Fibroblast of the conjunctiva (primary cell): ENCODE measurements at regions not wholly inside any gene's neighbourhood (a gene's known extent, or its start where the extent isn't known, plus 50 kb on each side); places are given as distances from the start of the nearest gene placed in this dataset.
A peak's percentile ranks its signal among the peaks of the same experiment; 100 is the strongest.
"Not testable (repeated sequence)": the region's sequence is repeated elsewhere in the genome, so short reads cannot be mapped to it uniquely, and the experiment has no call there.

Experiments
- DNase-seq: peaks from one replicate; pipeline ENCODE4 v3.0.0-alpha.2; 2010; ENCODE audit warnings: low read depth

DNA sequence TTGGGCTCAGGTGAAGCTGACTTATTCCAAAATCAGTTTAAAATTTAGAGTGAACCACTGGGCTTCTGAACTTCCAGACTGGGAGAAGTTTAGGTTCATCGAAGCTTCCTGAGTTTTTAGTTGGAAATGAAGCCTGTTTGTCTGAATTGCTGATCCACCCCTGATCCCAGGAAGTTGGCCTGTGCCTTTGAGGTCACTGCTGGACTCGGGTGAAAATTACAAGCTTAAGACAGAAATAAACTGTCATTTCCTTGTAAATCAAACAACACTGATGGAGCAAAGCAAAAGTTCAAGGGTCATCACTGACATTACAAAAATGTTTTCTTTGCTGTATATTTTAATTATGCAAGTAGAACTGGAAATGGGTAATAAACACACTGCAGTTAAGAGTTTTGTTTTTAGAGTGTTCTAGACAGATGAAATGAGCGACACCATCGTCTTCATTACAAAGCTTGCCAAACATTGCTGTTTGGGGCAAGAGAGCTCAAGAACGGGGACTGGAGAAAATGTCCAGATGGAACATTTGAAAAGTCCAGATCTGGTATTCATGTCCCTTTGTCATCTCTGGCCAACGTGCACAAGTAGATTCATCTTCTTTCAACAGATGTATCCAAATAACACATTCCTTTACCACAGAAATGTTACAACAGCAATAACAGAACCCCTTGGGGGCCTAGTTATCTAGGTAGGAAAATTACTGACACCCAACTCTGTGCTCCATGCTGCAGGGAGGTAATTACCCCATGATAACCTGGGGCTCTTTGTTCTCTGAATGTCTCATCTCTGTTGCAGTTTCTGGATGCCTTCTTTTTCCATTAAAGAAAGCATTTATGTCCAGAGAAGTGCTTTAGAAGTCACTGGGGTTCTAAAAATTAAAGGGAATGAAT, 142.4 kb upstream of the ERCC6L2 start:
- no peak for DNase-seq

DNA sequence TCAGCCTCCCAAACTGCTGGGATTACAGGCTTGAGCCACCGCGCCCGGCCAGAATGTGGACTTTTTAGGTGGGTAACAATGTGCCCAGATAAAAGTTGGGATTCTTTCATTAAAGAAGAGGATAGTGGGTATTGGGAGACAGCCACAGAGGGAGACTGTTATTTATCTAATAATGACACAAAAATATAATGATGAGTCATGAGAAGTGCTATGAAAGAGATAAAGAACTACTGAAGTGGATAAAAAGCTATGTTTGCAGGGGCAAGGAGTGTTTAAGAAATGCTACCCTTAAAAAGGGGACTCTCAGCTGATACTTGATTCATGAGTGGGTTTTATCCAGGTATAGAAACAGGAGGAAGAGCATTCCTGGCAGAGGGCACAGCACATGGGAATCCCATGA, 143.6 kb upstream of the ERCC6L2 start:
- no peak for DNase-seq

- no peak for DNase-seq
Measured at GRCh38 chr9:95729669-95730368, 145.7 kb upstream of the ERCC6L2 start.

DNA sequence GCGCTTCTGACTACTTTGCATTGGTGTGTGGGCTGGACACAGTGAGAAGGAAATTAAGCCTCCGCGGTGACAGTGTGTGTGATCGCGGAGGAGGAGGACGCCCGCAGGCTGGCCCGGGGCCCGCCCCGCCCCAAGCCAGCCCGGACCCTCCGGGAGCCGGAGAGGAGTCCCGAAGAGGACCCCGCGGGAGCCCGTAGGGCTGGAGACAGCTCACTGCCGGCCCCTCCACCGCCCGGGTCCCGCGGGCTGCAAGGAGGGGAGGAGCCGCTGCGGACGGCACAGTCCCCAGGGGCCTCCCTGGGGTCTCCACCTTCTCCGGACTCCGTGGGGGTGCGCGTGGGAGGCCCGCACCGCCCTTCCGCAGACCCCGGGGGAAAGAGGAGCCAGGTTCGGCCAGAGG, 146.4 kb upstream of the ERCC6L2 start:
- no peak for DNase-seq

- DNase-seq = no peak
Measured at GRCh38 chr9:95727947-95728520, 147.5 kb upstream of the ERCC6L2 start.

- DNase-seq = peak; percentile 53
Measured at GRCh38 chr9:95726756-95727155, 148.7 kb upstream of the ERCC6L2 start.

- DNase-seq = no peak
Measured at GRCh38 chr9:95725045-95725444, 150.4 kb upstream of the ERCC6L2 start.

GRCh38 chr9:95724253-95724991, 151.1 kb upstream of the ERCC6L2 start:
- no peak for DNase-seq

DNA sequence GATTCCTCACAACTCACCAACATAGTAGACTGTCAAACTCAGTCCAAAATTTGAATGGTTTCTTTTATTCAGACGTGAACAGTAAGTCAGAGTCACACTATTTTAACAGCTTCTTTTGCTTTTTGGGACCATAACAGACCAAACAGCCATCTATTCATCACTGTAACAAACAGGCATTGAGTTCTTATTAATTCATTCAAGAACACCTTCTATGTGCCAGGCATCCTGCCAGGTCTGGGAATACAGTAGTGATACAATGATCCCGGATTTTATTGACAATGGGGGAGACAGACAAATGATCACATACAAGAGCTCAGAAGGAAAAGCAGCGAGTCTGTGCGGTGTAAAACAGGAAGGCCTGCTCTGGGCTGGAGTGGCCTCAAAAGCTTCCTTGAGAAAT, 153.3 kb upstream of the ERCC6L2 start:
- DNase-seq = no peak

DNA sequence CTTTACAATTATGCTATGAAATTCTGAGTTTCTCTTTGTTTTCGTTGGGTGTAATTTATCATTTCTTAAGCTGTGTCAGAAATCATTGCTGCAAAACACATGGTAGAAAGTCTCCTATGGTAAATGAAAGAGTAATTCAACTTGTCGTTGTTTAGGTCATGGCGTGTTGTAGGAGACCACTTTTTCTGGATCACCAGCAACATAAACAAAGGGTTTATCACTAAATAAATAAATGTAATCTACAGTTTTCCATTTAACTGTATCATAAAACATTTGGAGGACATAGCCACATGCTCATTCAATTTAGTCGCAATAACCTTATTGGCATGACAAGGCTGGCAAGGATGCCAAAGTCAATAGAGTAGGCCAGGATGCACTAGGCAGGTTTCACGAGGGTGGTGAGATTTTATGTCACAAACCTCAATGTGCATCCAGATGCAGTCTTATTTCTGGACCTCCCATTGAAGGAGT, 154.4 kb upstream of the ERCC6L2 start:
- no peak for DNase-seq

DNA sequence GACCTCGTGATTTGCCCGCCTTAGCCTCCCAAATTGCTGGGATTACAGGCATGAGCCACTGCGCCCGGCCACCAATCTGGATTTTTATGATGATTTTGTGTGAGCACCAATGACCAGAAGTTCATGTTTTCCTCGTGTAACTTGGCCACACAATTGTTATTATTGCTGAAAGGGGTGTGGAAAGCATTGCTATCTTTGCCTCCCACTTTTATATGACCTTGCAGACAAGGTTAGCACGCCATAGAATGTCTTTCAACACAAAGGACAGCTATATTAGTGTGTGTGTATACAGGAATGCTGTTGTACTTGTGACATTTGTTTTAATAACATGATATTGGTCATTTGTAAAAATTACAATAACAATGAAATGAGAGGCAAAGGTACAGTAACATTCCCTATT, 155.0 kb upstream of the ERCC6L2 start:
- DNase-seq = no peak

DNA sequence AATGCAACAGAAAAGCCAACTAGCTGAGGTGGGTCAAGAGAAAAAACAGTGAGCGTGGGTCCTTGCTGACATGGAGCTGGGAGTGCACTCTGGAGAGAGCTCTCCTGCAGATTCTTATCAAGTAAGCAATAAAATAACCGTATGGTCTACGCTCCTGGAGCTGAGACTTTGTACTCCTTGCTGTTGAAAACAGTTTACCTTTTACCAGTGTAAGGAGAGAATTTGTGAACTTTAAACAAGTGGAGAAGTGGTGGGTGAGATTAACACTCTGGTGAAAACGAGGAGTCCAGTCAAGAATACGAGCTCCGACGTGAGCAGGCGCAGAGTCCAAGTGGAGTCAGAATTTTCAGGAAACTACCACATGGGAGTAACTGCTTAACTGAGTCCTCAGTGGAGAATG, 156.1 kb upstream of the ERCC6L2 start:
- no peak for DNase-seq

- DNase-seq = no peak
Measured at GRCh38 chr9:95718263-95718662, 157.2 kb upstream of the ERCC6L2 start.

DNA sequence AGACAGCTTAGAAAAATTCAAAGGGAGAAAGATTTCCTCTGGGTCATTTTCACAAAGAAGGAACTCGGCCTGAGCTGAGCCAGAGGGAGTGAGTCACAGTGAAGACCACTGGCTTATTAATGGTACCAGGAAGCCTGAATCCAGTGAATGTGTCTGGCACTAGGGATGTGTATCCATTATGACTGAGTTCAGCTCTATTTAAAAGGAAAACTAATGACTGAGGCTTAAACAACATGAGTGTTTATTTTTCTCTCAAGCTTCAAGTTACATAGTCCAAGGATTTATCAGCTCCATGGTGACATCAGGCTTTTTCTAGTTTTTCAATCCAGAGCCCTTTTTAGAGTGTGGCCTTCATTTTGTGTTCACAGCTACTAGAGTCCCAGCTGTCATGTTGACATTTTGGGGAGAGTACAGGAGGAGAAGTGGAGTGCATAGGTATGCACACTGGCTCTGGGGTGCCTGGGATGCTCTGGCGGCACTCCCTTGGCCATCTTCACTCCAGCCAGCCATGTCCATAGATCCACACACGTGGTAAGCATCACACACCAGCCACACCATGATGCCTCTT, 159.5 kb upstream of the ERCC6L2 start:
- no peak for DNase-seq

DNA sequence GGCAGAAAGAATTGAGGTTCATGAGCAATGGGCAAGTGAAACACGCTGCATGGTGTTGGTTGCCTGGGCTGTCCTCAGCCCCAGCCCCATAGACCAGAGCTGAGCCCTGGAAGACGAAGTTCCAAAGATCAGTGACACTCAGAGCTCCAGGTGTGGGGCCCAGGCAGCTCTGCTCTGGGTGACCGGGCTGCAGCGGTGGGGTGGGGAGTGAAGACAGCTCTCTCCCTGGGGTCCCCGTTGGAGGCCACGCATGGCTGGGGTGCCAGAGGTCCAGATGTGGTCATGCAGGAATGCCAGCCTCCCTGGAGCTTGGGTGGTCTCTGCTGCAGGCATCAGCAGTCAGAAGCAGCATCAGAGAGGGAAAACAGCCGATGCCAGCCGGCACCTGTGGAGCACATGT, 165.0 kb upstream of the ERCC6L2 start:
- DNase-seq = no peak

GRCh38 chr9:95696701-95697100, 178.8 kb upstream of the ERCC6L2 start:
- DNase-seq = no peak

DNA sequence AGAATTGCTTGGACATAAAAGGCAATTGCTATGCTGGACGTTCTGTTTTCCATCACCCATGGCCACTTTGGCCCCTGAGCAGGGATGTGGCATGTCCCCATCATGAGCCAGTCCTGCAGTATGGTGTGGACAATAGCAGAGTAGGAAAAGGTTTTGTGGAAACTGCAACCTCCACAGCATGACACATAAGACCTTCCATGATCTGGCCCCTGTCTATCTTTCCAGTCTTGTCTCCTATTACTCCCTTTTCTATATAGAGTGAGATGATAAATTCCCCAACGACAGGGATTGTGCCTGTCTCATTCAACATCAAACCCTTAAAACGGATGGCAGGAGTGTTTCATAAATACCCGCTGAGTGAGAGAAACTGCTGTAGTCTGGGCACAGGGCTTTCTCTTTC, 174.7 kb upstream of the PTCH1 start:
- DNase-seq = no peak

DNA sequence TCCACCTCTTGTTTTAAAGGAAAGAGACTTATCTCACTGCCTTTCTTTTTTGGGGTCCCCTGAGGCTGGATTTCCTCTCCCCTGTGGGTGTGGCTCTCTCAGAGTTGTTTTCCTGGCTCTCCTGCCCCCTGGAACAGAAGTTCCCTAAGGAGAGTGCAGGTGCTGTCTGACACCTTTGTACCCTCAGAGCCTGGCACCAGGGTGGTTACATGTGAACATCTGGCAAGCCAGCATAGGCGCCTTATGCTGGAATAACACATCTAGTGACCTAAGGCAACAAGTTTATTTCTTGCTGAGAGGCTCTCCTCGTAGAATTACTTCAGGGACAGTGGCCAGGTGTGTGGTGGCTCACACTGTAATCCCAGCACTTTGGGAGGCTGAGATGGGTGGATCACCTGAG, 172.9 kb upstream of the PTCH1 start:
- DNase-seq = no peak

DNA sequence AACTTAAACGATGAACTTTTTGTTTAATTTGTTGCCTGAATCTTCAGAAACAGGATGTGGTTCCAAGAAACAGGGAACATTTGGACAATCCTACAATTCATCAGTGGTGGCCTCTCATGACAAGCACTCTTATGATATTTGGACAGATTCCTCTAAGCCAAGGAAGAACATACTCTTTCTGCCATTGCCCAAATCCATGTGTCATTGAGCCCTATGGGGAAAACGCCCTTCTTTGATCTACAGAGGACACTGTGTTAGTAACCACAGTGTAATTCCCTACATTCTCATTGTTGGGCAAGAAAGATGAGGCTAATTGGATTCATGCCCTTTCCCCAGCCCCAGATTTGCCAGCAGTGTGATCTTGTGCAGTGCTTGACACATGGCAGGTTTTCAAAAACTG, 167.7 kb upstream of the PTCH1 start:
- no peak for DNase-seq

- not testable (repeated sequence) for DNase-seq
Measured at GRCh38 chr9:95680306-95680705, 163.5 kb upstream of the PTCH1 start.

- no peak for DNase-seq
Measured at GRCh38 chr9:95679874-95680273, 163.1 kb upstream of the PTCH1 start.

DNA sequence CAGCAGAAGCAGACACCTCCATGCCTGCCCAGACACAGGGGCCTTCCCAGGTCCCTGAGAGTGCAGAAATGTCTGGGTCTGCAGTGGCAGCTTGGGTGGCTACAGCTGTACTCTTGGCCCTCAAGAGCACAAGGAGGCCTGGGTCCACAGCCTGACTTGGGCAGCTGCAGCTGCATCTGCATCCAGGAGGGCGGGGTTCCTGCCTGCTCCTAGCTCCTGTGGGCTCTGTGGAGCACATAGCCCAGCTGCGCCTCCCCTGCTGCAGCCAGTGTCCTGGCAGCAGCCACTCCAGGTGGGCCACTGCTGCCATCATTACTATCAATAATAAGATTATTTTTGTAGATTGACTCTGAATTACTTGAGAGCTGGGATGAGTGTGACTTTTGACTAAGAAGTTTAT, 162.0 kb upstream of the PTCH1 start:
- no peak for DNase-seq
